Ishikawa (cell line): ENCODE measurements at regions not wholly inside any gene's neighbourhood (a gene's known extent, or its start where the extent isn't known, plus 50 kb on each side); places are given as distances from the start of the nearest gene placed in this dataset.

ENCODE experiments used
- EGR1 ChIP-seq: IDR thresholded peaks from 2 replicates; pipeline ENCODE4 v1.6.1; 2012
- MAX ChIP-seq: IDR thresholded peaks from 2 replicates; pipeline ENCODE4 v1.6.1; 2012
- NFIC ChIP-seq: IDR thresholded peaks from 2 replicates; pipeline ENCODE4 v1.6.1; 2012

GRCh38 chr2:56688661-56689060 is 504.9 kb downstream of the CCDC85A start:
- TF ChIP-seq EGR1: no peak
- no peak for TF ChIP-seq MAX
- no peak for TF ChIP-seq NFIC
